H1 (cell line): ENCODE measurements at regions not wholly inside any gene's neighbourhood (a gene's known extent, or its start where the extent isn't known, plus 50 kb on each side); places are given as distances from the start of the nearest gene placed in this dataset. TPM values are rescaled to one million over a fixed set of nuclear protein-coding genes. Genes with fewer than 3 reads are reported as not detected.

Source experiments
- small RNA-seq: library from polyadenylated mRNA; stranded (forward); fragments of <200 nt; extraction: miRNeasy Mini kit (QIAGEN cat#:217004); gene quantifications from one replicate; pipeline ENCODE3, GENCODE V24; 2013; ENCODE audit not compliant: insufficient read depth

Small RNAs in the stretch of these regions (small RNA-seq; reads per million reads assigned to genes)
- gene RN7SL601P, result not detected
